ENCODE measurements at regions not wholly inside any gene's neighbourhood (a gene's known extent, or its start where the extent isn't known, plus 50 kb on each side); places are given as distances from the start of the nearest gene placed in this dataset.
A peak's percentile ranks its signal among the peaks of the same experiment; 100 is the strongest.
"Not testable (repeated sequence)": the region's sequence is repeated elsewhere in the genome, so short reads cannot be mapped to it uniquely, and the experiment has no call there.

DNA sequence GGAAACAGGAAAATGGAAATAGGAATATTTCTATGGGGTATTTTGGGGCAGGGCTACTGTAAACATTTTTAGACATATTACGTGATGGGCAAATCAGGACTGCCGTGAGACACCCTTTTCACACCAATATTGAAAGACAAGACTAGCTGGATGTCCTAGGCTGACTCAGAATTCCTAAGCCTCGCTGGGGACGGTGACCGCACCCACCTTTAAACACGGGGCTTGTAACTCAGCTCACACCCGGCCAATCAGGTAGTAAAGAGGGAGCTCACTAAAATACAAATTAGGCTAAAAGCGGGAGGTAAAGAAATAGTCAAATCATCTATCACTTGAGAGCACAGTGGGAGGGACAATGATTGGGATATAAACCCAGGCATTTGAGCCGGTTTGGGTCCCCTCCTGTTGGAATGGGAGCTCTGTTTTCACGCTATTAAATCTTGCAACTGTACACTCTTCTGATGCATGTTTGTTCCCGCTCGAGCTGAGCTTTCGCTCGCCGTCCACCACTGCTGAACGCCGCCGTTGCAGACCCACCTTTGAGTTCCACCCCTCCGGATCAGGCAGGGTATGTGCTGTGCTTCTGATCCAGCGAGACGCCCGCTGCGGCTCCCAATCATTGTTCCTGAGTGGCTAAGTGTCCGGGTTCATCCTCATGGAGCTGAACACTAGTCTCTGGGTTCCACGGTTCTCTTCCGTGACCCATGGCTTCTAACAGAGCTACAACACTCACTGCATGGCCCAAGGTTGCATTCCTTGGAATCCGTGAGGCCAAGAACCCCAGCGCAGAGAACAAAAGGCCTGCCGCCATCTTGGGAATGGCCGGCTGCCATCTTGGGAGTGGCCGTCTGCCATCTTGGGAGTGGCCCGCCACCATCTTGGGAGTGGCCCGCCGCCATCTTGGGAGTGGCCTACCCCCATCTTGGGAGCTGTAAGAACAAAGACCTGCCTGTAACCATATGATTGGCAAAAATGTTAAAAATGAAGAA is 152.6 kb downstream of the CRLF2 start:
- H3K9me3 Mint-ChIP-seq, result peaks cover 97% of the 10 kb centered on the region
- no peak for ATAC-seq

GRCh38 chrX:1053600-1053999 is 158.8 kb downstream of the CRLF2 start:
- not testable (repeated sequence) for H4K20me1 ChIP-seq (replicated peaks; ENCODE audit: insufficient read depth); H3K27me3 Mint-ChIP-seq (ENCODE audit: insufficient read depth, low read depth, poor library complexity); H3K4me3 Mint-ChIP-seq; H2AFZ ChIP-seq; ATAC-seq; H3K79me2 ChIP-seq (replicated peaks; ENCODE audit: insufficient read depth); H3K4me1 Mint-ChIP-seq; H3K27me3 ChIP-seq (ENCODE audit: insufficient read depth); H3K9me2 ChIP-seq (ENCODE audit: insufficient read depth); H3K27ac ChIP-seq (ENCODE audit: low read depth); H3K4me3 ChIP-seq; DNase-seq (ENCODE audit: low spot score); H3K27ac Mint-ChIP-seq; H3K36me3 ChIP-seq (ENCODE audit: insufficient read depth); H3K4me2 ChIP-seq; H3K4me1 ChIP-seq (ENCODE audit: insufficient read depth); H3F3A ChIP-seq (replicated peaks; ENCODE audit: low read depth)
- Mint-ChIP-seq H3K9me3 (peaks cover 95% of the 10 kb centered on the region), H3K36me3 (ENCODE audit: low read depth) (peaks cover 47% of the 10 kb centered on the region; the same call in 2 of the 3 replicates)

More for the DNA sequence above, 152.6 kb downstream of the CRLF2 start:
- Histone ChIP-seq H2AFZ (peak overlapping the region; percentile 86), H3K4me1 (ENCODE audit: insufficient read depth) (no peaks in the 10 kb centered on the region), H3K4me2 (no peak overlapping the region), H3K27me3 (ENCODE audit: insufficient read depth) (no peaks in the 10 kb centered on the region), H3K79me2 (replicated peaks; ENCODE audit: insufficient read depth) (no peaks in the 10 kb centered on the region), H3K36me3 (ENCODE audit: insufficient read depth) (no peaks in the 10 kb centered on the region; the same call in 1 of the 2 replicates), H3K9me2 (ENCODE audit: insufficient read depth) (peaks cover 9% of the 10 kb centered on the region; the same call in 1 of the 2 replicates), H3F3A (replicated peaks; ENCODE audit: low read depth) (no peaks in the 10 kb centered on the region), H3K27ac (ENCODE audit: low read depth) (no peak overlapping the region), H4K20me1 (replicated peaks; ENCODE audit: insufficient read depth) (no peaks in the 10 kb centered on the region), H3K4me3 (no peak overlapping the region)
- peaks cover 3% of the 10 kb centered on the region for H3K27me3 Mint-ChIP-seq (ENCODE audit: insufficient read depth, low read depth, poor library complexity)
- peaks cover 52% of the 10 kb centered on the region for H3K36me3 Mint-ChIP-seq (ENCODE audit: low read depth)
- H3K4me3 Mint-ChIP-seq, result no peak overlapping the region
- DNase-seq (ENCODE audit: low spot score), result no peak
- TF ChIP-seq, protein P1, sequence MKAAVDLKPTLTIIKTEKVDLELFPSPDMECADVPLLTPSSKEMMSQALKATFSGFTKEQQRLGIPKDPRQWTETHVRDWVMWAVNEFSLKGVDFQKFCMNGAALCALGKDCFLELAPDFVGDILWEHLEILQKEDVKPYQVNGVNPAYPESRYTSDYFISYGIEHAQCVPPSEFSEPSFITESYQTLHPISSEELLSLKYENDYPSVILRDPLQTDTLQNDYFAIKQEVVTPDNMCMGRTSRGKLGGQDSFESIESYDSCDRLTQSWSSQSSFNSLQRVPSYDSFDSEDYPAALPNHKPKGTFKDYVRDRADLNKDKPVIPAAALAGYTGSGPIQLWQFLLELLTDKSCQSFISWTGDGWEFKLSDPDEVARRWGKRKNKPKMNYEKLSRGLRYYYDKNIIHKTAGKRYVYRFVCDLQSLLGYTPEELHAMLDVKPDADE (IDR thresholded peaks at IDR 0.05), result no peak
- peak; percentile 50; the same call in 1 of the 2 replicates for TF ChIP-seq ZNF114 (CRISPR knock-in tag; IDR thresholded peaks at IDR 0.05)
- H3K4me1 Mint-ChIP-seq, result no peaks in the 10 kb centered on the region
- H3K27ac Mint-ChIP-seq, result no peak overlapping the region

- H2AFZ ChIP-seq, result no peak overlapping the region
Measured at GRCh38 chrX:1053072-1053471, 159.4 kb downstream of the CRLF2 start.

More at GRCh38 chrX:1053072-1053471, 159.4 kb downstream of the CRLF2 start:
- Histone ChIP-seq H3K36me3 (ENCODE audit: insufficient read depth) (no peaks in the 10 kb centered on the region), H3K79me2 (replicated peaks; ENCODE audit: insufficient read depth) (no peaks in the 10 kb centered on the region), H3K27me3 (ENCODE audit: insufficient read depth) (no peaks in the 10 kb centered on the region), H3K27ac (ENCODE audit: low read depth) (no peak overlapping the region), H4K20me1 (replicated peaks; ENCODE audit: insufficient read depth) (no peaks in the 10 kb centered on the region), H3F3A (replicated peaks; ENCODE audit: low read depth) (0 out of 2 replicates have a peak, but pooled peaks cover 3% of the 10 kb centered on the region), H3K4me1 (ENCODE audit: insufficient read depth) (no peaks in the 10 kb centered on the region), H3K4me2 (no peak overlapping the region), H3K9me2 (ENCODE audit: insufficient read depth) (no peaks in the 10 kb centered on the region), H3K4me3 (no peak overlapping the region)
- no peak overlapping the region for H3K27ac Mint-ChIP-seq
- peaks cover 46% of the 10 kb centered on the region; the same call in 2 of the 3 replicates for H3K36me3 Mint-ChIP-seq (ENCODE audit: low read depth)
- peaks cover 6% of the 10 kb centered on the region for H3K27me3 Mint-ChIP-seq (ENCODE audit: insufficient read depth, low read depth, poor library complexity)
- DNase-seq (ENCODE audit: low spot score), result no peak
- no peak overlapping the region for H3K4me3 Mint-ChIP-seq
- no peak for ATAC-seq
- no peak for TF ChIP-seq ZNF331 (CRISPR knock-in tag; IDR thresholded peaks at IDR 0.05; ENCODE audit: low read depth)
- no peak for TF ChIP-seq EZH2phosphoT487 (IDR thresholded peaks at IDR 0.05; ENCODE audit: unreplicated experiment)
- TF ChIP-seq, protein P1 (IDR thresholded peaks at IDR 0.05), result no peak
- TF ChIP-seq ZNF114 (CRISPR knock-in tag; IDR thresholded peaks at IDR 0.05), result no peak
- TF ChIP-seq ZNF462 (CRISPR knock-in tag; IDR thresholded peaks at IDR 0.05), result no peak
- TF ChIP-seq CREB1 (CRISPR knock-in tag; IDR thresholded peaks at IDR 0.05; ENCODE audit: low read depth), result no peak
- no peaks in the 10 kb centered on the region for H3K4me1 Mint-ChIP-seq
- peaks cover 95% of the 10 kb centered on the region for H3K9me3 Mint-ChIP-seq

Data from GM23338 (cell line).